ENCODE measurements at regions not wholly inside any gene's neighbourhood (a gene's known extent, or its start where the extent isn't known, plus 50 kb on each side); places are given as distances from the start of the nearest gene placed in this dataset.

- TF ChIP-seq CTCF (IDR thresholded peaks at IDR 0.05) (no peak), POLR2AphosphoS5 (IDR thresholded peaks at IDR 0.05) (no peak), POLR2A (IDR thresholded peaks at IDR 0.05) (no peak), EP300 (IDR thresholded peaks at IDR 0.05) (no peak)
Observed at GRCh38 chr22:26115266-26115665, 54.0 kb upstream of the SEZ6L start.
